Liver (tissue), 2 donors: ENCODE measurements at regions not wholly inside any gene's neighbourhood (a gene's known extent, or its start where the extent isn't known, plus 50 kb on each side); places are given as distances from the start of the nearest gene placed in this dataset.

Experiments
- YY1 ChIP-seq: IDR thresholded peaks from 2 replicates; pipeline ENCODE4 v1.6.1; 2016; ENCODE audit warnings: antibody characterized with exemption, mild to moderate bottlenecking
- TF ChIP-seq, protein P1 (sequence below): fragments of 150-350 bp; IDR thresholded peaks from 2 replicates; pipeline ENCODE4 v1.5.1; 2017; ENCODE audit warnings: improper control_type of control experiment, low read depth, low read length; ENCODE audit not compliant: missing input control
- donor health status: healthy.

DNA sequence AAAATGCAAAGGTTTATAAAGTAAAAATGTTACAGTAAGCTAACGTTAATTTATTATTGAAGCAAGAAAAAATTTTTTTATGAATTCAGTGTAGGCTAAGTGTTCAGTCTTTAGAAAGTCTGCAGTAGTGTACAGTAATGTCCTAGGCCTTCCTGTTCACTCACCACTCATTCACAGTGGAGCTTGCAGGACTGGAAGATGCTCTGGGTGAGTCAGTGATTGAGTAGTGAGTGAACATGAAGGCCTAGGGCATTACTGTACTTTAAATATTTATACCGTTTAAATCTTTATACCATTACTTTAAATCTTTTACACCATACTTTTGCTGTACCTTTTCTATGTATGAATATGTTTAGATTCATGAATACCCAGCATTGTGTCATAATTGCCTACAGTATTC is 120.3 kb upstream of the SLC38A4 start:
- TF ChIP-seq, protein P1, sequence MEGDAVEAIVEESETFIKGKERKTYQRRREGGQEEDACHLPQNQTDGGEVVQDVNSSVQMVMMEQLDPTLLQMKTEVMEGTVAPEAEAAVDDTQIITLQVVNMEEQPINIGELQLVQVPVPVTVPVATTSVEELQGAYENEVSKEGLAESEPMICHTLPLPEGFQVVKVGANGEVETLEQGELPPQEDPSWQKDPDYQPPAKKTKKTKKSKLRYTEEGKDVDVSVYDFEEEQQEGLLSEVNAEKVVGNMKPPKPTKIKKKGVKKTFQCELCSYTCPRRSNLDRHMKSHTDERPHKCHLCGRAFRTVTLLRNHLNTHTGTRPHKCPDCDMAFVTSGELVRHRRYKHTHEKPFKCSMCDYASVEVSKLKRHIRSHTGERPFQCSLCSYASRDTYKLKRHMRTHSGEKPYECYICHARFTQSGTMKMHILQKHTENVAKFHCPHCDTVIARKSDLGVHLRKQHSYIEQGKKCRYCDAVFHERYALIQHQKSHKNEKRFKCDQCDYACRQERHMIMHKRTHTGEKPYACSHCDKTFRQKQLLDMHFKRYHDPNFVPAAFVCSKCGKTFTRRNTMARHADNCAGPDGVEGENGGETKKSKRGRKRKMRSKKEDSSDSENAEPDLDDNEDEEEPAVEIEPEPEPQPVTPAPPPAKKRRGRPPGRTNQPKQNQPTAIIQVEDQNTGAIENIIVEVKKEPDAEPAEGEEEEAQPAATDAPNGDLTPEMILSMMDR, result no peak
- TF ChIP-seq YY1, result no peak
